HG03060 (cell line): ENCODE measurements at regions not wholly inside any gene's neighbourhood (a gene's known extent, or its start where the extent isn't known, plus 50 kb on each side); places are given as distances from the start of the nearest gene placed in this dataset.

Experiments
- ATAC-seq: cut with Tn5 transposase; IDR thresholded peaks from one replicate; pipeline ENCODE4 v1.9.1; 2021; ENCODE audit warnings: low read depth, moderate number of reproducible peaks; ENCODE audit not compliant: unreplicated experiment

DNA sequence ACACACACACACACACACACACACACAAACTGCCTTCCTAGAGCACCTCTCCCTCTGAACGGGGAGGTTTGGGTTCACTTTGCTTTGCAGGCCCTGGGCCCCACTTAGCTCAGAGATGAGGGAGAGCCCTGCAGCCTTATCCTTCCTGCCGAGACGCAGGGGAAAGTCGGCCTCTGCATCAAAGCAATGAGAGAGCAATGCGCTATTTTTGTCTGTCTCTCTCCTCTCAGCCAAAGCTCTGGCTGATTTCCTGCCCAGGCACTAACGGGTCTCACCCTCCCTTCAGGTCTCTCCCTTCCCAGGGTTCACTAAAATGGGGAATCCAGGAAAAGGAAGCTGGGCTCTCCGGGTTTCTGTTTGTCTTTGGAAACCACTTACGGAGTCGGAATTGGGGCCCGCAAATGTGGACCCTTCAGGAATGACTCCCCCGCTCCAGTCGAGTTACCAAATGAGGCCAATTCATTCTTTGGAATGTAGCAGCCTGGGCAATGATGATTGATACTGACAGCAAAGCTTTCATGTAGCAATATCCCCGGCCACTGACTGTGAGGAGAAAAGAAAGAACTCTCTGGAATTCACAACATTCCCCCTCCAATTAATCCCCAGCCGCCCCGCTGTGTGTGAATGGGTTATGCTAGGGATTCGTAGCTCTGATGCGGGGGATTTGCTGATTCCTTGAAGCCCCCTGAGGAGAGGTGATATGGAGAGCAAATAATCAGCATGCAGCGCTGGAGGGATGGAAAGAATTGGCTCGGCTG, 61.5 kb upstream of the WLS start:
- no peak for ATAC-seq

DNA sequence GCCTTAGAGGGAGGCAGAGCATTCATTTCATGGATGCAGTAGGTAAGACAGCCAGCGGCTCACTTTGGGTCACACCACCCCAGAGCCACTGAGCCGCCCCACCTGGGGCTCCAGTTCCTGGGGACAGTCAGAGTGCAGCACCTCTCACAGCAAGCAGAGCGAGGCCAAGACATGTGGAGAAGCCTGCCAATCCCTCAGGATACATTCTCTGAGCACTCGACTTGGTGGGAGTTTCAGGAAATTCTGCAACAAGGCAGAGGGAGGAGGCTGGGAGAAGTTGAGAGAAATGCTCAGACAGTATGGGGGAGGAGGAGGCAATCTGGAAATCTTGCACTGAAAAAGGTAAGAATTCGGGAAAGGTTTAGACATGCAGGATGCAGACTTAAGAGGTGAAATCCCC, 60.8 kb upstream of the WLS start:
- no peak for ATAC-seq

DNA sequence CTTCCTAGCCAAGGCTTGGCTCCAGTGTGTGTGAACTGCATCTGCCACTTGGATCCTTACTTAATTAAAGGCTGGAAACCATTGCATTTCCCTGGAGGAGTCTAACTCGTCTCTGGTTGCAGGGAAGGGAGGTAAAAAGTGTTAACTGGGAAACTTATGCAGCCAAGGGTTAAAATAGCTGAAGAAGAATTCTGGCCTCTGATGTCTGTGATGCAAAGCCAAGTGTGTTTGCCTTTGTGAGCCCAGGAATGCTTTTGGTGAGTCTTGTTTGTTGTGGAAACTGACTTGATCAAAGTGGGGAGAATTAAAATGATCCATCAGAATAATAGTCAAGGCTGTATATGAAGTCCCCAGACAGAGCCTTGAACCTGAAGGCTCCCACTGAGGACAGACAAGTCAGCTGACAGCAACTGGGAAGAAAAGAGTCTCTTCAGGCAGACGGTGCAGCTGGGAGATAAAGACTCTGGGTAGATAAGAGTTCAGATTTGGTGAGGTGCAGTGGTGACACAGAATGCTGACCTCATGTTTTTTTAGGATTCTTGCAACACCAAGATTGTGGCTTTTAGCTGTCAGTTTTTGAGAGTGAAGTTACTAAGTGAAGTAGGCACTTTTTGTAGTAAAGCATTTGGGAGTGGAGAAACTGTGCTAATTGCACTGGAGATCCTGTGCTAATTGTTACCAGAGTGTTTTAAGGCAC, 59.5 kb upstream of the WLS start:
- no peak for ATAC-seq

DNA sequence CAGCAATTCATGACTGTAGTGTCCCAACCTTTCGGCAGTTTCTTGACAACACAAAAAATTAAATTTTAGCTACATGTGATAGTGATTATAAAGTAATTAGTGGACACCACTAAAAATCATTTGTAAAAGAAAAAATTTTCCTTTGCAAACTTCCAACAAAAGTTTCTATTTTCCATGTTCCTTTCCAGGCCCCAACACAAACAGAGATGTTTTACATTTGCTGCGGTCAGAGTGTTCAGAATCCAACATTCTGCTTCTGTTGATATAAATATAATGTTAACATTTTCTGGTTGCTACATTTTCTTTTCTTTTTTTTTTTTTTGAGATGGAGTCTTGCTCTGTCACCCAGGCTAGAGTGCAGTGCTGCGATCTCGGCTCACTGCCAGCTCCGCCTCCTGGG, 54.9 kb upstream of the WLS start:
- no peak for ATAC-seq

DNA sequence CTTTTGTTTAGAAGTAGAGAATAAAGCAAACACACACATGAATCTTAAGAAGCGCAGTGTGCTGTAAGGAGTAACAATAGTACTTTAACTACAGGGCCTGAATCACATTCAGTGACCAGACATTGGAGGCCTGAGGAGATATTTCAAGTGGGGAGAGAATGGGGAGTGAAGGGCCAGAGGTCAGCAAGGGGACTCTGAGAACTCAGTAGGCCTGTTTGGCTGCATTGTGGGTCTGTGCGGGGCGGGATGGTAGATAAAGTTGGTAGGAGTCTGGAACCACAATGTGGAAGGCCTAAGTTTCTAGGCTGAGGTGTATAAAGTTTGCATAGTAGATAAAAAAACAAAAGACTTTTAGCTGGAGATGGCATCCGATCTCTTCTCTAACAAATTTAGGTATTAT, 52.7 kb upstream of the WLS start:
- no peak for ATAC-seq

DNA sequence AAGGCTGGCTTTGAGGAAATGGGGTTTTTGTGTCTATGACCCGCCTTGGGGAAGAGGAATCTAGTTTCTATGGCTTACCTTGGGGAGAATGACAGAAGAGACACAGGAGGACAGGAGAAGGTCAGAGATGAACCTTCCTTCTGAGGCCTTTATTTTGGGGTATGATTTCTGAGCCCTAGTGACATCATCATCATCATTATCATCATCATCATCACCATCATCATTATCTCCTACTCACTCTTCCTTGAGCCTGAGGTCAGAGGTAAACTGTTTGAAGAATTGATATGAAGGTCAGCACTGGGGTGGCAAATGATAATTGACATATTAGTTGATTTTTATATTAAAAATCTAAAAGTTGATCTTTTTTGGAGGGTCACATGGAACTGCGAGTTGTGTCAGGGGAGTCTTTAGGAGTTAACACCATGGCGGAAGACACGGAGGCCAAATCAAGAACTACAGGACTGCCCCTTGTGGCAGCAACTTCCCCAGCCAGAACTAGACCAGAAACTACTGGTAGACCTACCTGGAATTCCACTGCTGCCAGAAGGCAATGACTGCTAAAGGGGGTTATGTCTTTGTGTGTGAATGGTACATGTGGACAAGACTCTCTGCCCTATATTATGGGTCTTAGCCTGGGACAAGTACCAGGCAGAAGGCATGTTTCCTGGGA, 49.8 kb upstream of the WLS start:
- no peak for ATAC-seq
